HUES48 (cell line): ENCODE measurements at regions not wholly inside any gene's neighbourhood (a gene's known extent, or its start where the extent isn't known, plus 50 kb on each side); places are given as distances from the start of the nearest gene placed in this dataset.
"Not testable (repeated sequence)": the region's sequence is repeated elsewhere in the genome, so short reads cannot be mapped to it uniquely, and the experiment has no call there.

ENCODE experiments used
- H3K27ac ChIP-seq: one replicate; pipeline ENCODE4 v1.7.0; 2013; ENCODE audit warnings: low read depth, low read length, inconsistent platforms
- H3K27me3 ChIP-seq: 2 replicates; pipeline ENCODE4 v1.6.1; 2013; ENCODE audit warnings: mild to moderate bottlenecking, low read length; ENCODE audit not compliant: control insufficient read depth, insufficient read depth
- H3K36me3 ChIP-seq: 2 replicates; pipeline ENCODE4 v1.6.1; 2013; ENCODE audit warnings: low read length; ENCODE audit not compliant: control insufficient read depth, insufficient read depth
- H3K4me1 ChIP-seq: 2 replicates; pipeline ENCODE4 v1.6.1; 2013; ENCODE audit warnings: mild to moderate bottlenecking, low read length; ENCODE audit not compliant: control insufficient read depth, insufficient read depth
- H3K4me3 ChIP-seq: 2 replicates; pipeline ENCODE4 v1.5.1; 2013; ENCODE audit warnings: mild to moderate bottlenecking, low read depth, low read length
- H3K9ac ChIP-seq: 2 replicates; pipeline ENCODE4 v1.6.1; 2013; ENCODE audit warnings: mild to moderate bottlenecking, low read depth, low read length, moderate library complexity
- H3K9me3 ChIP-seq: 2 replicates; pipeline ENCODE4 v1.6.1; 2013; ENCODE audit warnings: low read length; ENCODE audit not compliant: control insufficient read depth, insufficient read depth

GRCh38 chr10:28188526-28188925 lies 114.3 kb downstream of the MPP7 start:
- Histone ChIP-seq H3K4me1 (no peaks in the 10 kb centered on the region), H3K9me3 (no peaks in the 10 kb centered on the region), H3K27me3 (no peaks in the 10 kb centered on the region), H3K36me3 (no peaks in the 10 kb centered on the region), H3K9ac (no peak overlapping the region), H3K27ac (no peak overlapping the region), H3K4me3 (no peak overlapping the region)

DNA sequence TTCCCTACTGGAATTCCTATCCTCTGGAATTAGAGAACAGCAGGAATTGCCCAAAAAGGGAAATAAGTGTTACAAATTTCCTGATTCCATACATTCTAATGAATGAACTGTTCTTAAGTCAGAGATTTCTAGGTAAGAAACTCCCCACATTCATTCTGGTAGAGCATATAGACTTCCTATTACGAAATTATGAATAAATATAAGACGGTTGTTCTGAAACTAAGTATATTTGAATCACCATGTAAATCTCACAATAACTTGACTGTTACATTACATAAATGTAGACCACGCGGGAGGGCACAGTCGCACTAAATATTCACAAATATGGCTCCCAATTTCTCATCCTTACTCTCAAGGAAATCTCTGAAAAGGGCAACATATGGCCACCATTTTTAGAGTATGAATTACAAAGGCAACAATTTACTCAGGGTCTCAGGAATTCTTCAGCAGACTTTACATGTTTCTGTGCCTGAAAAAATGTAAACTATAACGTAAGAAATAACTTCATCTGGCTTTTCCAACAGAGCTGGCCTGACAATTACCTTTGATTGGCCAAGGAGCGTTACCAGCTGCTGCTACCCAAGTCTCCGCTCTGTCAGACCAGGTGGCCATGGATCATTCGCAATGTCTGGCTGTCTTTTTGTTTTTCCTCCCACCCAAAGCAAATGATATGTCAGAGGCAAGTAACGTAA lies 115.8 kb downstream of the MPP7 start:
- Histone ChIP-seq H3K9me3 (no peaks in the 10 kb centered on the region), H3K9ac (no peak overlapping the region), H3K36me3 (no peaks in the 10 kb centered on the region), H3K4me3 (no peak overlapping the region), H3K27me3 (no peaks in the 10 kb centered on the region), H3K4me1 (no peaks in the 10 kb centered on the region), H3K27ac (no peak overlapping the region)

GRCh38 chr10:28186461-28186860 lies 116.4 kb downstream of the MPP7 start:
- no peaks in the 10 kb centered on the region for H3K27me3 ChIP-seq

DNA sequence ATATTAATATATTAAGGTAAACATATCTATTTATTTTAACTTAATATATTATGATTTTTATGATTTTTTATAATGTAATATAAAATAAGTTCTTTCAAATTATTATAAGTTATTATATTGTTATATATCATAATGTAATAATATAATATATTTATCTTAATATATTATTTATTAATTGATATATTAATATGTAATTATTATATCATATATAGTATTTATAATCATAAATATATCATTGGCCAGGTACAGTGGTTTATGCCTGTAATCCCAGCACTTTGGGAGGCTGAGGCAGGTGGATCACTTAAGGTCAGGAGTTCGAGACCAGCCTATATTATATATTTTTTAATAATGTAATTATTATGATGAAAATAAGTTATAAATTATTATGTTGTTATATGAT lies 118.1 kb downstream of the MPP7 start:
- Histone ChIP-seq H3K4me3 (no peak overlapping the region), H3K9ac (no peak overlapping the region), H3K9me3 (no peaks in the 10 kb centered on the region), H3K36me3 (no peaks in the 10 kb centered on the region), H3K27me3 (no peaks in the 10 kb centered on the region), H3K4me1 (no peaks in the 10 kb centered on the region), H3K27ac (no peak overlapping the region)

More at GRCh38 chr10:28186461-28186860, 116.4 kb downstream of the MPP7 start:
- no peak overlapping the region for H3K9ac ChIP-seq
- no peaks in the 10 kb centered on the region for H3K9me3 ChIP-seq
- H3K36me3 ChIP-seq, result no peaks in the 10 kb centered on the region
- no peaks in the 10 kb centered on the region for H3K4me1 ChIP-seq
- no peak overlapping the region for H3K27ac ChIP-seq
- H3K4me3 ChIP-seq, result no peak overlapping the region

- Histone ChIP-seq H3K4me1 (no peaks in the 10 kb centered on the region), H3K36me3 (no peaks in the 10 kb centered on the region), H3K4me3 (no peak overlapping the region), H3K27me3 (no peaks in the 10 kb centered on the region), H3K9ac (no peak overlapping the region), H3K27ac (no peak overlapping the region), H3K9me3 (no peaks in the 10 kb centered on the region)
These were observed 121.3 kb downstream of the MPP7 start for GRCh38 chr10:28181478-28182096.

- Histone ChIP-seq H3K27ac (no peak overlapping the region), H3K4me3 (no peak overlapping the region), H3K4me1 (no peaks in the 10 kb centered on the region), H3K27me3 (no peaks in the 10 kb centered on the region), H3K9me3 (no peaks in the 10 kb centered on the region), H3K36me3 (no peaks in the 10 kb centered on the region), H3K9ac (no peak overlapping the region)
These were observed 122.2 kb downstream of the MPP7 start for GRCh38 chr10:28180654-28181053.

DNA sequence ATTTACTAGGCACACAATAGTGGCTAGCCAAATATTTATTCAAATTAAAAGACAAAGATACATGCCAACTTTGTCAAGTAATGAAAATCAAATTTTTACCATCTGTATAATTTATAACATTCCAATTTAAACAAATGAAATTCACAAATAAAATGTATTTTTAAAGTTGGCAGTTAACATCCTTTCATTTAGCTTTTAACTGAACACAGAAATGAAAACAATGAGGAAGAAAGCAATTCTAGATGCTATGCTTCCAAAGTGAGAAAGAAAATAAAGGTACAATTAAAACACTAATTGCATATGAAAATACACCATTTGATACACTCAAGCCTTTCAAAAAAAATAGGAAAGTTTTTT lies 123.1 kb downstream of the MPP7 start:
- no peak overlapping the region for H3K4me3 ChIP-seq
- H3K27me3 ChIP-seq, result no peaks in the 10 kb centered on the region
- no peak overlapping the region for H3K27ac ChIP-seq
- H3K4me1 ChIP-seq, result no peaks in the 10 kb centered on the region
- no peak overlapping the region for H3K9ac ChIP-seq
- no peaks in the 10 kb centered on the region for H3K9me3 ChIP-seq
- H3K36me3 ChIP-seq, result no peaks in the 10 kb centered on the region

DNA sequence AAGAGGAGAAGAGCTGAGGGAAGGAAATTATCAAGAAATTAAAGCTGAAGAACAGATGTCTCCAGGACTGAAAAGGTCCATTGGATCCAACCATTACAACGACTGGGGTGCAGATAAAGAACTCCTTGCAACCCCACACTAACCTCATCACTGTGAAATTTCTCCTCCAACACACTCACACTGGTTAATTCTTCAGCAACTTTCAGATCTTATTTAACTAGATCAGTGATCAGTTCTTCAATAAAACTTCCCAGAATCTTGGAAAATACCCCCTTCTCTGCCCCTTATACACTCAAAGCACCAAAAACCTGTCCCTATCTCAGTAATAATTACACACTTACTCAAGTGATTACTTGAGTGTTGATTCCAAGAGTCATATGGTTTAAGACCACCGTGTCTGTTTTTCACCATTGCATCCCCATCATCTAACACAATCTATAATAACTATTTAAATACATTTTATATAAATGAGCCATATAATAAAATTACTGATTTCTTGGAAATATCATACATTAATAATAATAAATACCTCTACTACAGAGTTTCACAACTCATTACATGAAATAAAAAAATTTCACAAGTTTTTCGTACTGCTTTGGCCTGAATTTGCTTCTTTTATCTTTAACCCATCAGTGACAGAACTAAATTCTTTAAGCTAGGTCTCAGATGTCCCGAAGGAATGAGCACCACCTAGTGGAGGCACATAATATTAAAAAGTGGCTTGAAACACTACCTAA lies 123.7 kb downstream of the MPP7 start:
- no peaks in the 10 kb centered on the region for H3K4me1 ChIP-seq
- no peaks in the 10 kb centered on the region for H3K27me3 ChIP-seq
- no peak overlapping the region for H3K9ac ChIP-seq
- no peak overlapping the region for H3K27ac ChIP-seq
- H3K36me3 ChIP-seq, result no peaks in the 10 kb centered on the region
- no peaks in the 10 kb centered on the region for H3K9me3 ChIP-seq
- H3K4me3 ChIP-seq, result no peak overlapping the region

- H3K27me3 ChIP-seq, result no peaks in the 10 kb centered on the region
- no peaks in the 10 kb centered on the region for H3K9me3 ChIP-seq
- no peak overlapping the region for H3K4me3 ChIP-seq
- H3K27ac ChIP-seq, result no peak overlapping the region
- no peaks in the 10 kb centered on the region for H3K4me1 ChIP-seq
- no peak overlapping the region for H3K9ac ChIP-seq
- no peaks in the 10 kb centered on the region for H3K36me3 ChIP-seq
These were observed 124.8 kb downstream of the MPP7 start for GRCh38 chr10:28177944-28178637.

- H3K4me3 ChIP-seq, H3K36me3 ChIP-seq, H3K4me1 ChIP-seq, H3K9ac ChIP-seq, H3K9me3 ChIP-seq, H3K27ac ChIP-seq, H3K27me3 ChIP-seq: not testable (repeated sequence)
These were observed 126.4 kb downstream of the MPP7 start for GRCh38 chr10:28176498-28176897.

GRCh38 chr10:28172223-28172610 lies 130.6 kb downstream of the MPP7 start:
- H3K36me3 ChIP-seq, result no peaks in the 10 kb centered on the region
- no peak overlapping the region for H3K27ac ChIP-seq
- H3K27me3 ChIP-seq, result no peaks in the 10 kb centered on the region
- H3K9me3 ChIP-seq, result no peaks in the 10 kb centered on the region
- peaks cover 5% of the 10 kb centered on the region; the same call in 1 of the 2 replicates for H3K4me1 ChIP-seq
- no peak overlapping the region for H3K9ac ChIP-seq
- no peak overlapping the region for H3K4me3 ChIP-seq
